IPS DF 19.7 (cell line): ENCODE measurements at regions not wholly inside any gene's neighbourhood (a gene's known extent, or its start where the extent isn't known, plus 50 kb on each side); places are given as distances from the start of the nearest gene placed in this dataset.
"Not testable (repeated sequence)": the region's sequence is repeated elsewhere in the genome, so short reads cannot be mapped to it uniquely, and the experiment has no call there.

Source experiments
- DNase-seq: peaks from one replicate; pipeline ENCODE4 v3.0.0-alpha.2; 2013; ENCODE audit warnings: low read depth, low spot score

- DNase-seq, result no peak
Measured at GRCh38 chr15:96807361-96807760, 476.9 kb downstream of the NR2F2 start.

GRCh38 chr15:96817900-96818299, 487.4 kb downstream of the NR2F2 start:
- DNase-seq, result no peak

DNA sequence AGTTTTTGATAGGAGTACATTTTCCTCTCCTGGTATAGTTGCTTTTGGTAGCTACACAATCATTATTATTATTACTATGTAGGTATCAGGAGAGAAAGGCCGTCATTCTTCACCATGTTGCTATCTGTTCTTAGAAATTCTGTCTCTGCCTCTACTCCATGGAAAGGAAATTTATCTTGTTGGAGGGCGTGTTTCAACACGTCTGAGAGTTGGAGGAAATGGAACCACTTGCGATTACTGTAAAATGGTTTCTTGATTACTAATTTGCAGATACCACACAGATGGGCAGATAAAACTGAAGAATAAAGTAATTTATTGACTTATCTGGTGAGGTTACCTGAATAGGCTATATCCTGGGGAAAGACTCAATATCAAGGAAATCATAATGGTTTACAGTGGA, 488.4 kb downstream of the NR2F2 start:
- no peak for DNase-seq

DNA sequence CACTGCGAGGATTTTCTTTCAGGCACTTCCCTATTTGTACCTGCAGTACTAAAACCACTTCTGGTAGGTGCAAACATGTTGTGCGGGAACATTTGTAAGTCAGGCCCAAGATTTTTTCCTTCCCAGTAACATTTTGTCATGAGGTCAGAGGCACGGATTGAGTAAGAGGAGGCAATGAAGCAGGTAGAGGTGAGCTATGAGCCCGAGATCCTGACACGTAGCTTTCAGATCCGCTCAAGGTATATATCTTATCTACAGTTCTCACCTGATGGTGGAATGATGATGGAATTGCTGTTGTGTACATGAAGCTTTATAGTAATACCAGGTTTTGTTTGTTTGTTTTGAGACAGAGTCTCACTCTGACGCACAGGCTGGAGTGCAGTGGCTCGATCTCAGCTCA, 497.5 kb downstream of the NR2F2 start:
- no peak for DNase-seq

DNA sequence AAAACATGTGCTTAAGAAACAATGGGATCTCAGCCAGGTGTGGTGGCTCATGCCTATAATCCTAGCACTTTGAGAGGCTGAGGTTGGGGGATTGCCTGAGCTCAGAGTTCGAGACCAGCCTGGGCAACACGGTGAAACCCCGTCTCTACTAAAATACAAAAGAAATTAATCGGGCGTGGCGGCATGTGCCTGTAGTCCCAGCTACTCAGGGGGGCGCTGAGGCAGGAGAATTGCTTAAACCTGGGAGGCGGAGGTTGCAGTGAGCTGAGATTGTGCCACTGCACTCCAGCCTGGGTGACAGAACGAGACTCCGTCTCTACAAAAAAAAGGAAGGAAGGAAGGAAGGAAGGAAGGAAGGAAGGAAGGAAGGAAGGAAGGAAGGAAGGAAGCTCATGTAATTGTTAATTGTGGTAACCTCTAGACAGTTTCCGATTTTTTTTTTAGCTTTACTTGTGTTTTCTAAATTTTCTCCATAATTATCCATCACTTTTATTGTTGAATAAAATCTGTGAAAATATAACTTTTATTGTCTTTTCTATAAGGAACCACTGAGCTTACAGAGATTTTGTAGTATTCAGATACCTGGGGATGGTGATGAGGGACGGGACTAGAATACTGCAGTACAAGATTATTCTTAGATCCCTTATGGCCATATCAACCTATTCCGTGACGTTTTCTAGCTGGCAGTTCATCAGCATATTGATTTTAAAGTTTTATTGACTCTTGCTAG, 506.9 kb downstream of the NR2F2 start:
- no peak for DNase-seq

DNA sequence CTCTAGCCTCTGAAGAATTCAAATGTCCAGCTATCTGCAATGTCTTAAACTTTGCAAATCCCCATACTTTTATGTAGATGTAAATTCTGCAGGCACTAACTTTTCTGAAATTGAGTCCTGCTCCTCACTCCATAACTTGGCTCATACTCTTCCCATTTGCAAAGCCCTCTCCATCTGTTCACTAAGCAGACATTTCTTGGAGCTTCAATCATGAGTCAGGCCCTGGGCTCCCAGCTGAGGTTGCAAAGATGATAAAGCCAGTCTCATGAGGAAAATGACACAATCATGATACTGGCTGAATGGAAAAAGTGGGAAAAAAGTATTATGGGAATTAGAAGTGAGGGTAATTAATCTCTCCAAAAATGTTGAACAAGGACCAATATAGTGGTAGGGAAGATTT, 507.6 kb downstream of the NR2F2 start:
- no peak for DNase-seq

DNA sequence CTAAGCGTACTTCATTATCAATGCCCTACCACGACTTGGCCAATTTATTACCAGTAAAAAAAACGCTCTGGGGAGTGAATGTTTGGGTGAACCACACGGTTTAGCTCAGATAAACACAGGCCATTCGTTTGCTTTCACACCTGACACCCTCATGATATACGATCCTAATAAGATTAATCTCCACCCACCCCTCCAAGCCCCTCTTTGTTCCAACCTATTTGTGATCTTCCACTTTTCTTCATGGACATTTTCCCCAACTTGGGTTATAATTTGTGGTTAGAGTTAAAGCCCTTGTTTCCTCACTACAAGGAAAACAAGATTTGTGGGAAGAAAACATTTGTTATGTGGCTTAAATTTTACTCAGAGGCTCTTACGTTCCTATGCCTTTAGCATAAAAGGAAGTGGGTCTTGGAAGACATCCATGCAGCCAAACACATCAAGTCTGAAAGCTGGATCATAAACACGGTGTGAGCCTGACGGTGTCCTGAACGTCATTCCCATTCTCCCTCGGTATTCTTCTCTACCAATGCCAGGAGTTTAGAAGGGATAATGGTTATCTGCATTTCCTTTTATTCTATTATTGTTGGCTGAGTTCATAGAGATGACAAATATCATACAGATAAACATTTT, 518.9 kb downstream of the NR2F2 start:
- DNase-seq, result no peak

- no peak for DNase-seq
Measured at GRCh38 chr15:96851613-96852012, 521.1 kb downstream of the NR2F2 start.

DNA sequence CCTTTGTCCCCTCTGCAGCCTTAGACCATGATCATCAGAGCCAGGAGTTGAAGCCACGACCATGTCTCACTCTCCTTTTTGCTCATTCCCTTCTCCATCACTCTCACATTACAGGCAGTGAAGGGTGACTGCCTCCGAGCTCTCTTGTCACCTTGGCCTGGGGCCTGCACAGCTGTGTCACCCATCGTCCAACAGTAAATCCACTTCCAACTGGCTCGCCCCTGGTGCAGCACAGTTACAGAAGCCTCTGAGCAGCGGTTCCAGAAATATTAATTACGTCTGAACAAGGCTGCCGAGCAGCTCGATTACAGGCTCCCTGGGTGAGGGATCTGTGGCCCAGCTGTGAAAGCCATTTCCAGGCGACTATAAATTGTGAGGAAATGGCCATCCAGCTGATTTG, 528.2 kb downstream of the NR2F2 start:
- no peak for DNase-seq

DNA sequence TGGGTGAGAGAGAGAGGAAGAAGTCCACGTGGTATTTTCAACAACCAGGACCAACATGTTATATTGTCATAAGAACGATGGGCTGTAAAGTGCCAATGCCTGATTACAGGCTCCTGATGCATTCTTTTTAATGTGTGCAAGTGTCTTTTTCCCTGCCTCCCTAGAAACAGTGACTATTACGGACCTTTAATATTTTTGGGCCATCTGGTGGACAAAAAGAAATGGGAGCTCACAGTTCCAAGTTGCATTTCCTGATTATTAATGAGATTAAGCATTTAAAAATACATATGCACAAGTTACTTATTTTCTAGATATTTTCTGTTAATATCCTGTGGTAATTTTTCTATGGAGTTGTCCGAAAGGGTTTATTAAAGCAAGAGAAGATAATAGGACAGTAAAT, 530.2 kb downstream of the NR2F2 start:
- DNase-seq, result no peak

GRCh38 chr15:96867992-96868391, 537.5 kb downstream of the NR2F2 start:
- DNase-seq, result no peak

GRCh38 chr15:96869122-96869521, 538.6 kb downstream of the NR2F2 start:
- no peak for DNase-seq

DNA sequence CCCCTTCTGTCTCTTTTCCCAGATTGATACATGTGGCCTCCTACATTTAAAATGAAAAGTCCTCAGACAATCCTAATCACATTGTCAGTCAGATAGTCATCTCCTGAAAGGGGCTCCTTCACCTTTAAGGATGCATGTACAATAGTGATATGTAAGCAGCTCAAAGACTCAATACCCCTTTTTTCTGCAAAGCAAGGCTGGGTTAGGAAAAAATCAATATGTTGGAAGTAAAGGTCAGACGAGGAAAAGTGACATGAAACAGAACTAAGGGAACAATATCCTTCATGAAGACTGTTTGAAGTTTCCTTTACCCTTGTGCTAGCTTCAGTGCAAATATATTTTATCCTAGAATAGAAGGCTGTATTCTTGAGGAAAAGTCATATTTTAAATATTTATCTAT, 539.3 kb downstream of the NR2F2 start:
- DNase-seq, result no peak

GRCh38 chr15:96870580-96870979, 540.1 kb downstream of the NR2F2 start:
- DNase-seq, result no peak

GRCh38 chr15:96877442-96877841, 546.9 kb downstream of the NR2F2 start:
- not testable (repeated sequence) for DNase-seq

- no peak for DNase-seq
Measured at GRCh38 chr15:96878129-96878528, 547.6 kb downstream of the NR2F2 start.

GRCh38 chr15:96882121-96882772, 551.7 kb downstream of the NR2F2 start:
- DNase-seq, result no peak

- DNase-seq, result no peak
Measured at GRCh38 chr15:96887730-96888129, 557.2 kb downstream of the NR2F2 start.

DNA sequence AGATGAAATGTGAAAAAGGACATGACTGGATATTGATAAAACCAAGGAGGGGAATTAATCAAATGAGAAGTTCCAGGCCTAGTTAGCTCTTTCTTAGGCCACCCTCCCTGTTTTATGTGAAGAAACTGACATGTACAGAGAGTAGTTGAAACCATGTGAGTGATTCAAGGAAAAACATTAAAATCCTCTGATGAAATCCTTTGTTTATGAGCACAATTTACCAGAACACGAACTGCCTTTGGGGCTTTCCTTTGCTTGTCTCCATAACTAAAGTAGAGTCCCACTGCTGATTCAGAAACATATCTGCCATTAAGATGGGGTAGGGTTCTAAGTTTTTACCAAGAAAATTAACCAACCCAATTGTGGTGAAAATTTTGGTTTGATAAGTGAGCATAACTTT, 558.3 kb downstream of the NR2F2 start:
- no peak for DNase-seq

GRCh38 chr15:96889734-96890480, 559.4 kb downstream of the NR2F2 start:
- DNase-seq, result no peak

GRCh38 chr15:96891046-96891445, 560.5 kb downstream of the NR2F2 start:
- DNase-seq, result no peak

- DNase-seq, result peak; percentile 20
Measured at GRCh38 chr15:96893159-96893906, 562.8 kb downstream of the NR2F2 start.
